Thyroid gland (tissue), 4 donors: ENCODE measurements at regions not wholly inside any gene's neighbourhood (a gene's known extent, or its start where the extent isn't known, plus 50 kb on each side); places are given as distances from the start of the nearest gene placed in this dataset.

Experiments
- POLR2A ChIP-seq, 2 donors: fragments of 450-650 bp; IDR thresholded peaks; one replicate each; pipeline ENCODE4 v1.6.1; 2017; ENCODE audit warnings: antibody characterized with exemption in 2 of 2, mild to moderate bottlenecking in 2 of 2, moderate library complexity in 1 of 2
- TF ChIP-seq, protein P1 (sequence below), 6 experiments: fragments of 200-600 bp in 3 of 6; fragments of 450-650 bp in 3 of 6; sonication (generic) in 3 of 6; IDR thresholded peaks; one replicate each; pipeline ENCODE4 v1.5.1; 2016 to 2019; ENCODE audit warnings: antibody characterized with exemption in 6 of 6, mild to moderate bottlenecking in 2 of 6, inconsistent platforms in 1 of 6, moderate library complexity in 1 of 6

DNA sequence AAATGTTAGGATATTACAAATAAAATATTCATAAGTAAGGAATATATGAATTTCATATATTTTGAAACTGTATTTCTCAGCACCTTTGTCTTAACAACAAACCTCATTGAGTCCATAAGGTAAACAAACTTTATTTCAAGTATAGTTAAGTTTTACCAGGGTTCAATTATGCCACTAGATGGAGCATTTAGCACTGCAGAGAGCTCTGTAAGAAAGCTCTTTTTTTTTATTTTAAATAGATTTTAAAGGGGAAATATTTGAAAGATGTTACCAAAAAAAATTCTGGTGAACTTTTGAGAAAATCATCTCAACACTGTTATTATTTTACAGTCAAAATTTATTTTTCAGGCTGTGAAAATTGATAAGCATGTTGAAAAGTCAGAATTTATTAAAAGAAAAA, 955.2 kb upstream of the EYS start:
- TF ChIP-seq, protein P1, sequence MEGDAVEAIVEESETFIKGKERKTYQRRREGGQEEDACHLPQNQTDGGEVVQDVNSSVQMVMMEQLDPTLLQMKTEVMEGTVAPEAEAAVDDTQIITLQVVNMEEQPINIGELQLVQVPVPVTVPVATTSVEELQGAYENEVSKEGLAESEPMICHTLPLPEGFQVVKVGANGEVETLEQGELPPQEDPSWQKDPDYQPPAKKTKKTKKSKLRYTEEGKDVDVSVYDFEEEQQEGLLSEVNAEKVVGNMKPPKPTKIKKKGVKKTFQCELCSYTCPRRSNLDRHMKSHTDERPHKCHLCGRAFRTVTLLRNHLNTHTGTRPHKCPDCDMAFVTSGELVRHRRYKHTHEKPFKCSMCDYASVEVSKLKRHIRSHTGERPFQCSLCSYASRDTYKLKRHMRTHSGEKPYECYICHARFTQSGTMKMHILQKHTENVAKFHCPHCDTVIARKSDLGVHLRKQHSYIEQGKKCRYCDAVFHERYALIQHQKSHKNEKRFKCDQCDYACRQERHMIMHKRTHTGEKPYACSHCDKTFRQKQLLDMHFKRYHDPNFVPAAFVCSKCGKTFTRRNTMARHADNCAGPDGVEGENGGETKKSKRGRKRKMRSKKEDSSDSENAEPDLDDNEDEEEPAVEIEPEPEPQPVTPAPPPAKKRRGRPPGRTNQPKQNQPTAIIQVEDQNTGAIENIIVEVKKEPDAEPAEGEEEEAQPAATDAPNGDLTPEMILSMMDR (IDR thresholded peaks at IDR 0.05) = peak in 1 of 6 experiments; percentile 26
- TF ChIP-seq POLR2A (IDR thresholded peaks at IDR 0.05) = no peak
